CD4-positive, alpha-beta T cell treated with Interleukin-17A for 4 hours (primary cell): ENCODE measurements at regions not wholly inside any gene's neighbourhood (a gene's known extent, or its start where the extent isn't known, plus 50 kb on each side); places are given as distances from the start of the nearest gene placed in this dataset.

Source experiments
- DNase-seq: peaks from one replicate; pipeline ENCODE4 v3.0.0-alpha.2; 2020; ENCODE audit warnings: mixed read lengths

DNA sequence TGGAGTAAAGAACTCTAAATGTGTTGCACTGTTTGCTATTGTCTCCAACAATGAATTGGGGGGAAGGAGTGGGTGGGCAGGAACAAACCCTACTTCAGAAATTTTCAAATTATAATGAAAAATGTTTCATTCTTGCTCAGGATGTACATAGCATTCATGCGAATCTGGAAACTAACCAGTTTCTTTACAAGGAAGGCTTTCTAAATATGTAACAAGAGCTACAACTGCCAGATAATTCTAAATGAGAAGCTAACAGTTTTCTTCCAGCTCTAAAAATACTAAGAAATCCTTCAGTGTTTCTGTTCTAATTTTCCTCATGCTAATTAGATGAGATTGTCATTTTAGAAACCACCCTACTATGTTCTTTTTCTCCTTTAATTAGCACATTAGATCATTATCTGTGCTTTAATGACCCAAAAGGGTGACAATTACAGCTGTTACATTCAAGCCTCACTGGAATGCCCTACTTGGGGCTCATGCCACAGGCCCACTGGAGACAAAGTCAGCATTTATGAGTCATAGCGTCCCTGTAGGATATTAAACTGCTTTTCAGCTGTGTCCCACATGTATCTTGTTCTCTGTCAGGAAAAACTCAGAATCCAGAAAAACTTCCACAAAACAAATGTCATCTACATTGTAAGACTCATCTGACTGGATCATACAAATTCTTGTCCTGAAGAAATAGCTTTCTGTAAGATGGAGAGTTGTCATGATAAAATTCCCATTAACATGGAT lies 804.6 kb upstream of the CXADR start:
- DNase-seq, result no peak

DNA sequence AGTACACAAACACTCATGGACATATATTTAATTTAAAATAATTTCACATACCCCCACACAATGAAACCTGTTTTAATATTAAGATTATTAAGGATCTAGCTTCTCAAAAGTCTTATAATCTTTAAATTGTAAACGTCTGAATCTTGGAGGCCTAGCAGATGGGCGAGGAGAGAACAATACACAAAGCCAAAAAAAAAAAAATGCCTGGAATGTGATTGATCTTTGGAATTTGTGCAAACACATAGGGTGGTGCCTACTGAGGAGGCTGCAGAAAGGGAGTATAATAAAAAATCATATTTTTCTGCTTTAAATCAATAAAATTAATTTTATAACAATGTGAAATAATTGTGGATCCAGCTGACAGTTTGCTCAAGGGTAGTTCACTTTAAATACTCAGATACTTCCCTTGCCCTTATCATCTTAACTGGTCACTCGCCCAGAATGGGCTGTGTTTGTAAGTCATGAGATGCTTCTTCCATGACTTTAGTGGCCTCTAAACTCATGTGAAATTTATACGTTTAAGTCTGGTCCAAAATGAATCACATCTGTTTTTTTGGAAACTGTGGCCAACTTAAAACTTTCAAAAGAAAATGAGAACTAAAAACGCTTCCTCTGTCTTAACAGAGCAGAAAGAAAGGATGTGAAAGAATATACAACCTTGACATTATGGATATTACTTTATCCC lies 802.8 kb upstream of the CXADR start:
- DNase-seq, result no peak

- no peak for DNase-seq
Observed at GRCh38 chr21:16711757-16712156, 801.1 kb upstream of the CXADR start.

DNA sequence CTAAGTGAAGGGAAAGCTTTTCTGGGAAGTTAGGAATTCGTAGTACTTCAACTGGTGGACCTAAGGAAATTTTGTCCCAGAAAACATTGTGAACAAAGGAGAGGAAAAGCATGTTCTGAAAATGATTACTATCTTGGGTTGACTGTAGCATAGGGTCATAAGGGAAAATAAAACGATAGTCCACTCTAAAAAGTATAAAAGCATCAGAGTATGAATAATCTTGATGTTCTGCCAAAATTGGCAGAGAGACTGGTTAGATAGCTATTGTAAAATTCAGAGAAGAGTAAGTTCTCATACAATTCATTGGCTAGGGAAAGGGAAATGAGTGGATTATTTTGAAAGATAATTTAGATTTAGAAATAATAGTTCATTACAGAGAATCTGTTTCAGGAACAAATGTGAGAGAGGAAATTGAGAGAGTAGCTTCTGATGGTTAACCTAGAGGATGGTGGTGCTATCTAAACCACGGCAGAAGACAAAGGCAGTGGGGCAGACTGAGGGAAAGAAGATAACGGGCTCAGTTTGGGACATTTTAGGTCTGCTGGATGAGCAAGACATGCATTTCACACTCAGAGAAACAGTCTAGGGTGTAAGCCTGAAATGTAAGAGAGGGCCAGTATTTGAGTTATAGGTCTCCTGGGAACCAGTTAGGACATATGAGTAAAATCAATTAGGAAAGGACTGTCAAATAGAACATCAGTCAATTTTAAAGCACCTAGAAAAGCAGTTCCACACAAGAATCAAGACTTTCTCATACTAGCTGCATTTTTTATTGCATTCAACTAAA lies 799.3 kb upstream of the CXADR start:
- no peak for DNase-seq

- DNase-seq, result no peak
Observed at GRCh38 chr21:16740511-16740910, 772.3 kb upstream of the CXADR start.

- DNase-seq, result no peak
Observed at GRCh38 chr21:16741141-16741665, 771.6 kb upstream of the CXADR start.

GRCh38 chr21:16742131-16742641 lies 770.7 kb upstream of the CXADR start:
- no peak for DNase-seq

- DNase-seq, result no peak
Observed at GRCh38 chr21:16742741-16743140, 770.1 kb upstream of the CXADR start.

DNA sequence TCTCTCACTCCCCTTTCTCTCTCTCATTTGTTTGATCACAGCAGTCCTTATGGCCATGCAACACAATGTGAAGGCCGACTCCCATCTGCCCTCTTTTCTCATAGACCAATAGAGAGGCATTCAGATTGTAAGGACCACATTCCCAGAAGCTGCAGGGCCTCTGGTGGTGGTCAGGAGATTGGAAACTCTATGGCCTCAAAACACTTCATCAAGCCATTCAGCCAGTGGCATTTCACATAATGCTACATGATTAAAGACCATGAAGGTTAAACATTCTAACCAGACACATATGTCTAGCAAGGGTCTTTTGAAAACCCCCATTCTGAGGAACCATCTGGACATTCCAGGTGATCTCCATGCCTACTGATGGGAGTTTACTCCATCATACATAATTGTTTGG lies 769.5 kb upstream of the CXADR start:
- DNase-seq, result no peak

DNA sequence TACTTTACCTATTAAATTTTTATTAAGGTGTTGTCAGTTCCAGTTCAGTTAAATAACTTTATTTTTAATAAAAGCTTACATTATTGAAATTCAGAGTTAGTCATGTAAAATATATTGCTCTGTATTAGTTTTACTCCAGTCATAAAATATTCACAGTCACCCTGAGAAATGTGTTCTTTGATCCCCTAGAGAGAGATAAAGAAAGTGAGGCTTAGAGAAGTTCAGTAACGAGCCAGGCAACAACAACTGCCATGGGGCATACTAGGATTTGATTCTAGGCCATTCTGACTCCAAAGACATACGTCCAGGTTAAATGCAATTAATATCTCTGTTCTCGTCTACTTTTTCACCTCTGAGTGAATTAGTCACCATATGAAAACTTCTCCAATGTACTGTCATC lies 761.9 kb upstream of the CXADR start:
- DNase-seq, result no peak

DNA sequence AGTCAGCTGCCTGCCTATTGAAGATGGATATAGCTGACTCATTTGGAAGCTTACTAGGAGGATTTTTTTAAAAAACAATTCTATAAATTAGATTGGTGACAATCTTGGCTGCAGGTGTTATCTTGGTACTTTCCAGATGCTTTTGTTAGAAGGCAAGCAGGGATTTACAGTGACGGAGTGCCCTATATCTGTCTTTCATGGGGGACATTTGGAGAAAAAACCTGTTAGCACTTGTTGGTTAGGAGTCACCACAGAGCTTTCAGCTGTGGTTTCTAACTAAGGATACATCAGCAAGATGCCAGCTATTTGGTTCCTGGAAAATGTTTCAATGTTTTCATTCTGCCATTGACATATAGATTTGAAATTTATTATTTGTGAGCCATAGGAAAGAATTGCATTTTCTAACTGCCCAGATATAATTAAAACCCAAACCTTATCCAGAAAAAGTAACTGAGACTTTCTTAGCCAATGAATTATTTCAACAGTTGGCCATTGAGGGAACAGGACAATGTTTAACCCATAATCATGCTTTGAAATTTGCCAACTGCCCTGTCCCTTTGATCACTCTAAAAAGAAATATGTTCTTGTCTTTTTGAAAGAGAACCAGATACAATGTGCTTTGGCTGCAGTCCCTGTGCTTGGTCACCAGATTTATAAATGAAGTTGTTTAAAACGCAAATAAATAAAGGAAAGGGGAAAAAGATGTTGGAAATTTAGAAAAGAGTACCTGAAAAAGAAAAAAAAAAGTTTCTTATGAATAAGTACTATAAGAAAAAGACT lies 761.0 kb upstream of the CXADR start:
- DNase-seq, result no peak

- no peak for DNase-seq
Observed at GRCh38 chr21:16752475-16752857, 760.4 kb upstream of the CXADR start.

- DNase-seq, result no peak
Observed at GRCh38 chr21:16755061-16755460, 757.8 kb upstream of the CXADR start.

- DNase-seq, result no peak
Observed at GRCh38 chr21:16767201-16767600, 745.6 kb upstream of the CXADR start.

DNA sequence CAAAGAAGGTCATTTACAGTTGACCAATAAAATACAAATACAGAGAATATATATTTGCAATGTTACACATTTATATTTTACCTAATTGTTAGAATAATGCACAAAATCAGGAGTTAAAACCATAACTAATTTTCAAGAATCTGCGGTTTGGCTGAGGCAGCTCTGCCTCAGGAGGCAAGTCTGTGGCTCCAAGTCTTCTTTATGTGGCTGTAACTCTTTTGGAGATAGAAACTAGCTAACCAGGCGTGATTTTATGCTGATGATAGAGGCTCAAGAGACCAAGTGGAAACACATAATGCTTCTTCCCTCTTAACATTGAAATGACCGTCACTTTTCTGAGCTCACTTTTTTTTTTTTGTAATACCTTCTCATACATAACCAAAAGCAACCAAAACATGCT lies 744.7 kb upstream of the CXADR start:
- no peak for DNase-seq

- no peak for DNase-seq
Observed at GRCh38 chr21:16770266-16770665, 742.6 kb upstream of the CXADR start.

DNA sequence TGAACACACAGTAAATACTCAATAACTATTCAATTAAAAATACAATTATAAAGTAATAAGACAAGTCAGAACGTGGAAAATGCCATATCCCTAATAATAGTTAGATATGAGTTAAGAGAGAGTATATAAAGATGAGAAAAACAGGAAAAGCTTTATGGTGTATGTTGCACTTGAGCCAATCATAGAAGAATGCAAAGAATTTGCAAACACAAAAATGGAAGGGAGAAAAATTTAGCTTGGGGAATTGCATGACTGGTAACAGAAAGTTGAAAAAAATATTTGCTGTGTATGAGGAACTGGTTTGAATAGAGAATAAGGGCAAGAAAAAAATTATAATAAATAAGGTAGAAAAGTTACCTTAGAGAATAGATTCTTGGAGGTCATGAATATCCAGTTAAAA lies 739.6 kb upstream of the CXADR start:
- no peak for DNase-seq

GRCh38 chr21:16775076-16775475 lies 737.8 kb upstream of the CXADR start:
- DNase-seq, result no peak

GRCh38 chr21:16777041-16777720 lies 735.7 kb upstream of the CXADR start:
- DNase-seq, result no peak

DNA sequence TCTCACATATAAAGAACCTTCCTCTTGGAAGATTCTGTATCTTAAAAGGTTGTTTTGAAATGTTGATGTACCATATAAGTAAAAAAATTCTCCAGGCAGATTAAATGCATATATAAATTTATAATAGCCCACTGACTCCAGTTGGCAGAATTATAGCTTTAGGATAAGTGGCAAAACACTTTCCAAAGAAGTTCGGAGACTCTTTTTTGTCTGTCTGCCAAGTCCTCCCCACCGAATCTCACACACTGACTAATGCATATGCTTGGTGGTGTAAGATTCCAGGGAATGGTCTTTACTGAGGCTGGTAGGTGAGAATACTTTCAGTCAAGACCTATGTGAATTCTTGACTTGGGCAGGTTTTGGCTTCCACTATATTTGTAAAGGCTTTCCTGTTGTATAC lies 724.3 kb upstream of the CXADR start:
- no peak for DNase-seq

- no peak for DNase-seq
Observed at GRCh38 chr21:16789636-16790035, 723.2 kb upstream of the CXADR start.

DNA sequence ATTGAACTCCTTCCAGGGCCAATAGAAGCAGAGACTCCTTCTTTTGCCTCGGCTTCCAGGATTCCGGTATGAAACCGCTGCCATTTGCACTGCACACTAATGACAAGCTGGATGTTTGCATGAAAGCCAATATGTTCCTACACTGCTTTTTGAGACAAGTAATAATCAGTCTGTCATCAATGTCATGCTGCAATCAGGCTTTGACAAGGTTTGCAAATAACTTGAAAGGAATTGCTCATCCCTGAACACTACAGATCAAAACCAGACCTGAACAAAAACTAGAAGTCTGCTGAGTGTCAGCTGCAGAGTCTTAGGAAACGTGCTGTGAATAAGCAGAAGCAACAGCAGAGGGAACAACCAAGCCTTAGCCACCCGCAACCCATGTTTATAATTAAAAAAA lies 720.7 kb upstream of the CXADR start:
- DNase-seq, result no peak
